GM13977 (cell line): ENCODE measurements at regions not wholly inside any gene's neighbourhood (a gene's known extent, or its start where the extent isn't known, plus 50 kb on each side); places are given as distances from the start of the nearest gene placed in this dataset.

Experiments
- DNase-seq: peaks from one replicate; pipeline ENCODE4 v3.0.0; 2012; ENCODE audit warnings: low spot score
- CTCF ChIP-seq: IDR thresholded peaks from 2 replicates; pipeline ENCODE4 v1.5.1; 2012; ENCODE audit warnings: mild to moderate bottlenecking, control low read depth; ENCODE audit not compliant: insufficient read depth; ENCODE audit errors: extremely low read depth, missing control alignments
- in situ Hi-C: fragments of 300-500 bp; cut with MboI; formaldehyde crosslinking; loops from one replicate; pipeline ENCODE4 v1.12.0; 2022; ENCODE audit warnings: low sequenced_read_pairs, low pct_unique_long_range_greater_than_20kb, mixed read lengths, inconsistent platforms; ENCODE audit not compliant: unreplicated experiment

DNA sequence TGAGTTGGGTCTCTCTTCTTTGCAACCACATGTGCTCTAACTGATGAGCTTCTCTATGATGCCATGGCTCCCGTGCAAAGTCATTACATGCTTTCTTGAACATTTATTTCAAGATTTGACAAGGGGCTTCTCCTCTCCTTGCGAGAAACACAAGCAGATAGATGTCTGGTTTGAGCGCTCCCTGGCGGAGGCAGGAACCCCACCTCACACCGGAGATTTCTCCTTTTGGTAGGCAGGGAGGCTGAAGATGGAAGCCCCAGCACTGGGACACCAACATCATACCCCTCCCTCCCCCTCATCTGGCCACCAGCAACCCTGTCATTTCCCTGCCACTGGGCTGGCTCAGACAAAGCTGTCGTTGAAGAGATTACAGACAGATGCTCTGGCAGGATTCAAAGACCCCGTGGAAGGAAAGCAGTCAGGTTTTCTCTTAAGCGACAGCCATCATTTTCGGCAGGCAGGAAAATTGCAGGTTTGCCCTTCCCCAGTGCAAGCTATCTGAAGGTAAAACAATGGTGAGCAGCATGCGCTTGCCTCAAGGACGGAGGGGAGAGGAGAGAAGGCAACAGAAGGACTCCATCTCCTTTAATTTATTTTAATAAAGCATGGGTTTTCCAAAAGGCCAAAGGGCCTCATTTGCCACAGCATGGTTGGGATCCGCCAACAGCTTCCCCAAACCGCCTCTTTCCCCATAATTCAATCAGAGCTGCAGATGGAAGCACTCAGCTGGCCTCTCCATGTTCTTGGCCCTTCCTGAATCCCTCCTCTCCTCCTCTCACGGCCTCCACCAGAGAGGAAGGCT is 344.1 kb upstream of the TSHZ3 start:
- no peak for TF ChIP-seq CTCF
- in situ Hi-C loops = no loop called here
- no peak for DNase-seq

DNA sequence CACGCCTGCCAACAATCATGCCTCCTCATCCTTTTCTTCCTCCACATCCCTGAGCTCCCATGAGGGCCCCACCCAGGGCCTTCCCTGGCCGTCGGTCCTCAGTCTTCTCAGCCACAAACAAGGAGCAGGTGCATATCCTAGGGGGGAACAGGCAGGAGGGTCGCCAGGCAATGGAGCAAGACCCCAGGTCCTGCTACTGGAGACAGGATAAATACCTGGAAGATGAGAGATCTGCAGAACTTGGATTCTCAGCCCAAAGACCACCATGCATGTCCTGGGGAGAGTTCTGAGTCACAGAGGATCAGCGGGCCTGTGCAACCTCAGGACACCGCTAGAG is 344.7 kb upstream of the TSHZ3 start:
- no peak for TF ChIP-seq CTCF
- in situ Hi-C loops = no loop called here
- no peak for DNase-seq

DNA sequence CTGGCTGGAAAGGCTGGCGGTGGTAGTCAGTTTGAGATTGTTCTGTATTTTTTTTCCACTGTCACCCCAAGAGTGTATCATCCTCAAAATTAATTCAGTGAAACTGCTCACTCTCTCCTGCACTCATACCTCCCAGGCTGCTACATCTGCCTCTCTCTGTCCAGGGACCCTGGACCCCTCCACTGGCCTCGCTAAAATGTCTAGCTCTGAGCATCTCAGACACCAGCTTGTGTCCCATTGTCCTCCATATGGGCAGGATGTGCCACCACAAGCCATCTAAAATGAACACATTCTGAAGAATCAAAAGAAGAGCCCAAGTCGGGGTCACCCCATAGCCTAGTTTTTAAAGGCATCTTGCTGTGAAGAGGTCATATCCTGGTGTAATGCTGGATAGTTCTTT is 345.5 kb upstream of the TSHZ3 start:
- in situ Hi-C loops = no loop called here
- TF ChIP-seq CTCF = no peak
- no peak for DNase-seq

GRCh38 chr19:31699421-31699820 is 350.2 kb upstream of the TSHZ3 start:
- DNase-seq = no peak
- no peak for TF ChIP-seq CTCF
- in situ Hi-C loops = no loop called here

DNA sequence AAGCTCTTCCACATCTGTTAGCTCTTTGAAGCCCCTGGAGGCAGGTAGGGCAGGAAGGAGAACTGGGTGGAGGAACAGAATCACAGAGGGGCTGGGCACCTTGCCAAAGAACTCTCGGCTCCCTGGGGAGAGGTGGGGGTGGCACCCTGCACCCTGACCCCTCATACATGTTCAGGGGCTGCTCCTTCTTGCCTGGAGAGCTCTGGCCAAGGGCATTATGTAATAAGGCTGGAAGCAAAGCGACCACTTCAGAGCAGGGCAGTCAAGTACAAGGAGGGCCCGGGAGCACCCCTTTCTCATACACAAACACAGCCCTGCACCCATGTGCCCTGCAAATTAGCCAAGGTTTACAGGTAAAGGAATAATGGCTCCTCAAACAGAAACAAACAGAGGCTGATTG is 351.9 kb upstream of the TSHZ3 start:
- DNase-seq = no peak
- TF ChIP-seq CTCF = no peak
- in situ Hi-C loops = no loop called here

DNA sequence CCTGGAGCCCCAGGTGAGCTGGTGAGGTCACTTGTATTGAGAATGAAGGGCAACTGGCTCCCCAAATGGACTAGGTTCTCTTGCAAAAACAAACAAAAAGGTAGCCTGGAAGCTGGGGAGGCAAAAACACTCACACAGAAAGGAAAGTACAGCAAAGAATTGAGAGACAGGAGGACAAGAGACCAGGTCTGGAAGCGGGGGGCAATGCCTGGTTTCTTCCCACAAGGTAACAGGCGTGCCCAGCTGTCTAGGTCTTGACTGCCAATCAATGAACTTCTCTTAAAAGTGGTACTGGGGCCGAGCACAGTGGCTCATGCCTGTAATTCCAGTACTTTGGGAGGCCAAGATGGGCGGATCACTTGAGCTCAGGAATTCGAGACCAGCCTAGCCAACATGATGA is 356.4 kb upstream of the TSHZ3 start:
- no peak for TF ChIP-seq CTCF
- in situ Hi-C loops = no loop called here
- DNase-seq = no peak
